Astrocyte of the spinal cord (primary cell): ENCODE measurements at regions not wholly inside any gene's neighbourhood (a gene's known extent, or its start where the extent isn't known, plus 50 kb on each side); places are given as distances from the start of the nearest gene placed in this dataset.
"Not testable (repeated sequence)": the region's sequence is repeated elsewhere in the genome, so short reads cannot be mapped to it uniquely, and the experiment has no call there.

Source experiments
- DNase-seq: peaks from one replicate; pipeline ENCODE4 v3.0.0; 2011; ENCODE audit warnings: low read depth, low spot score
- H3K4me3 ChIP-seq: 2 replicates; pipeline ENCODE4 v1.5.1; 2011; ENCODE audit warnings: low read depth, mild to moderate bottlenecking, low read length, moderate library complexity
- in situ Hi-C: cut with HindIII; loops from 2 replicates; pipeline ENCODE4 v1.10.0; 2017; ENCODE audit warnings: low sequenced_read_pairs
- TF ChIP-seq, protein P1 (sequence below): IDR thresholded peaks from 2 replicates; pipeline ENCODE4 v1.5.1; 2012; ENCODE audit warnings: low read depth, mild to moderate bottlenecking, low read length, inconsistent platforms

DNA sequence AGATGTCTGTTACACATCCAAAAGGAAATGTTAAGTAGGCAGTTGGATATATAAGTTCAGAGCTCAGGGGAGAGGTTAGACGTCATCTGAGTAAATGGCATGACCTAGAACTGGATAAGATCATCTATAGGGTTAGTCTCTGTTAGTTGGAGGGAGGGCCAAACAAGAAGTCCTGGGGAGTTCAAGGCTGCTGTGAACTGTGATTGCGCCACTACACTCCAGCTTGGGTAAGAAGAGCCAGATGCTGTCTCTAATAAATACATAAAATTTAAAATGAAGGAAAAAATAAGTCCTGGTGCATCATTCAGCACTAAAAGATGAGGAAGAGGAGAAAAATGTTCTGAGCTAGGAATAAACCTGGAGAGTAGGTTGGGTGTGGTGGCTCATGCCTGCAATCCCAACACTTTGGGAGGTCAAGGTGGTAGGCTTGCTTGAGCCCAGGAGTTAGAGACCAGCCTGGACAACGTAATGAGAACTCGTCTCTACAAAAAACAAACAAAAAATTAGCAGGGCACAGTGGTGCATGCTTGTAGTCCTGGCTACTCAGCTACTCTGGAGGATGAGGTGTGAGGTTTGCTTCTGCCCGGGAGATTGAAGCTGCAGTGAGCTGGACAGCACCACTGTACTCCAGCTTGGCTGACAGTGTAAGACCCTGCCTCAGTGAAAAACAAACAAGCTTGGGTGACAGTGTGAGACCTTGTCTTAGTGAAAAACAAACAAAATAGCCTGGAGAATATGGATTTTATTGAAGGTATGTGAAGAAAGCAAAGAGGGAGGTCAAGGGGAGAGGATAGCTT, 123.6 kb downstream of the ACTBL2 start:
- DNase-seq: no peak
- in situ Hi-C loops: no loop called here
- TF ChIP-seq, protein P1, sequence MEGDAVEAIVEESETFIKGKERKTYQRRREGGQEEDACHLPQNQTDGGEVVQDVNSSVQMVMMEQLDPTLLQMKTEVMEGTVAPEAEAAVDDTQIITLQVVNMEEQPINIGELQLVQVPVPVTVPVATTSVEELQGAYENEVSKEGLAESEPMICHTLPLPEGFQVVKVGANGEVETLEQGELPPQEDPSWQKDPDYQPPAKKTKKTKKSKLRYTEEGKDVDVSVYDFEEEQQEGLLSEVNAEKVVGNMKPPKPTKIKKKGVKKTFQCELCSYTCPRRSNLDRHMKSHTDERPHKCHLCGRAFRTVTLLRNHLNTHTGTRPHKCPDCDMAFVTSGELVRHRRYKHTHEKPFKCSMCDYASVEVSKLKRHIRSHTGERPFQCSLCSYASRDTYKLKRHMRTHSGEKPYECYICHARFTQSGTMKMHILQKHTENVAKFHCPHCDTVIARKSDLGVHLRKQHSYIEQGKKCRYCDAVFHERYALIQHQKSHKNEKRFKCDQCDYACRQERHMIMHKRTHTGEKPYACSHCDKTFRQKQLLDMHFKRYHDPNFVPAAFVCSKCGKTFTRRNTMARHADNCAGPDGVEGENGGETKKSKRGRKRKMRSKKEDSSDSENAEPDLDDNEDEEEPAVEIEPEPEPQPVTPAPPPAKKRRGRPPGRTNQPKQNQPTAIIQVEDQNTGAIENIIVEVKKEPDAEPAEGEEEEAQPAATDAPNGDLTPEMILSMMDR: no peak
- H3K4me3 ChIP-seq: no peak overlapping the region

DNA sequence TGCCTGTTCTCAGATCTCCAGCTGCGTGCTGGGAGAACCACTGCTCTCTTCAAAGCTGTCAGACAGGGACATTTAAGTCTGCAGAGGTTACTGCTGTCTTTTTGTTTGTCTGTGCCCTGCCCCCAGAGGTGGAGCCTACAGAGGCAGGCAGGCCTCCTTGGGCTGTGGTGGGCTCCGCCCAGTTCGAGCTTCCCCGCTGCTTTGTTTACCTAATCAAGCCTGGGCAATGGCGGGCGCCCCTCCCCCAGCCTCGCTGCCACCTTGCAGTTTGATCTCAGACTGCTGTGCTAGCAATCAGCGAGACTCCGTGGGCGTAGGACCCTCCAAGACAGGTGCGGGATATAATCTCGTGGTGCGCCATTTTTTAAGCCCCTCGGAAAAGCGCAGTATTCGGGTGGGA, 125.8 kb downstream of the ACTBL2 start:
- in situ Hi-C loops, H3K4me3 ChIP-seq, DNase-seq: not testable (repeated sequence)

DNA sequence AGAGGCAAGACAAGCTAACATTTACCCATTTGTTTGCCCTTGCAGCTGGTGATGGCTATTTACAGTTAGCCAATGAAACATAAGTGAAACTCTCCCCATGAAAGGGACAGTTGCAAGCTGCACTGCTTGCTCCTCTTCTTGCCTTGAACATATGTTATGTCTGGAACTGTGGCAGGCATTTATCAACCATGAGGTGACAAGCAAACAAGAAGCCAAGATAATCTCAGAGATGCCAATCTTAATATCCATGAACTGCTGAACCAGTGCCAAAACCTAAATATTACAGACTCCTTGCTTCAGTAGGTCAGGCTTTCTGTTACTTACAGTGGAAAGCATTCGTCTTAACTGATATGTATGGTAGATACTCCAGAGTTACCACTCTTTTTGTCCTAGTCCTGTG, 133.4 kb downstream of the ACTBL2 start:
- TF ChIP-seq, protein P1: no peak
- no peak overlapping the region for H3K4me3 ChIP-seq
- in situ Hi-C loops: no loop called here

DNA sequence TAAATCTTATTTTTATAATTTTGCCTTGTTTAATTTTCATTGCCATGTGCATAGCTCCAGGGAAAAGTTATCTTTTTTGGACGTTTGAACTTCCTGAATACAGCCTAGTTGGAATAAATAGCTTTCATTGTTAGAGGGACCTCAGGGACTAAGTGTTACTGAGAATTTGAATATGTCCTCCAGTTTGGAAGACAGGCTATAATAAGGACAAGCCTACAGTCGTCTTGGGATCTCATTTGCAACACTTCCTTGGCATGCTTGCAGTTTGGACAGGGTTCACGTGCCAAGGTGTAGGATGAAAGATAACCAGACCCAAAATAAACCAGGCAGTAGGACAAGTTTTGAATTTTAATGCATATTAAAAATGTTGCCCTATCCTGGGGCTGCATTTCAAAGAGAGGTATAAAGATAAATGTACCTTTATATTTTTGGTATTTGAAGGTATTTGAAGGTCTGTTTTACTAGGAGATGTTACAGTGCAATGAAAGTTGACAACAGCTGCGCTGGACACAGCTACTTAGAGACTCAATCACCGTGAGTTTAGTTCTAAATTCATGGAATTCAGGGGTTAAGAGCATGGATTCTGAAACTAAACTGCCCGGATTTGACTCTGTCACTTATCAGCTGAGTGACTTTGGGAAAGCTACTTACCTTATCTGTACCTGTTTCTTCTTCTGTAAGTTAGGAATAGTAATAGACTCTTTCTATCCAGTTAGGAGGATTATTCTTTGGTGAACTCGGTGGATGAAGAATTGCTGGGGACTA, 134.1 kb downstream of the ACTBL2 start:
- no peak for DNase-seq
- TF ChIP-seq, protein P1: no peak
- in situ Hi-C loops: no loop called here
- no peak overlapping the region for H3K4me3 ChIP-seq

More for the DNA sequence above, 133.4 kb downstream of the ACTBL2 start:
- no peak for DNase-seq

DNA sequence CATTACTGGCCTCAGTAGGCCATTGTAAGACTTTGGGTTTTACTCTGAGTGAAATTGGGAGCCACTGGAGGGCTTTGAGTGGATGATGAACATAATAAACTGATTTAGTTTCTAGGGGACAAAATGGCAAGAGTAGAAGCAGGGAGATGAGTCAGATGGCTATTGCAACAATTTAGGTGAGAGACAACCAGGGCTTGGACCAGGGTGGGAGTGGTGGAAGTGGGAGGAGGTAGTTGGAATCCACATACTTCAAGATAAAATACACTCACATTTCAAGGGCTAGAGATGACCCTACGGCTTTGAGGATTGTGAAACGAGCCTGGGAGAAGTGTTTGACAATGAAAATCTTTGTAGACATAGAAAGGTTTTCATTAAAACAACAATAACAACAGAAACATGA, 136.3 kb downstream of the ACTBL2 start:
- TF ChIP-seq, protein P1: no peak
- no peak overlapping the region for H3K4me3 ChIP-seq
- DNase-seq: no peak
- in situ Hi-C loops: no loop called here

DNA sequence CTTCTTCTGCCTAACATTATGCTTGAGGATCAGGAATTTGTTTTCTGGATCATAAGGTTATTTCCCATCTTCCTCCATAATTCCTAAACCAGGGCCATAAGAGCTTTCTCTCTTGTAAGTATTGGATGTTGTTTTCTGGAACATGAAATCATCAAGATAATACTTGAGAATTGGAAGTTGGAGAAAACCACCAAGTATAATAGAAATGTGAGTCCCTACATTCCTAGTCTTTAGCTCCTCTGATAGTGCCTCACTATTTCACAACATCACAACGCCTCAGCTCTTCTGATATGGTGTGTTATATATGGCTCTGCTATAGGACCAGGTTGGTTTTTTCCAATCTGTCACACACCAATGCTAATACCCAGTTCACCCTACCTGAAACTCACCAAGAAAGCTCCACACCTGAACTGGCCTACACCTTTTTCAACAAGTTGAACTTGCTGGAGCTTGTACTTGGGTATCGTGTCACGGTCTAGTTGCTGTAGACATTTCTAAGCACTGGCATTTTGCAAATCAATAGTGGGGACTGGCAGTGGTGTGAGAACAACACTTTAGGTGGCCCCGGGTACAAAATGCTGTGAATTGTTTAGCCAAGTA, 141.1 kb downstream of the ACTBL2 start:
- TF ChIP-seq, protein P1: no peak
- H3K4me3 ChIP-seq: no peak overlapping the region
- in situ Hi-C loops: no loop called here
- DNase-seq: no peak

DNA sequence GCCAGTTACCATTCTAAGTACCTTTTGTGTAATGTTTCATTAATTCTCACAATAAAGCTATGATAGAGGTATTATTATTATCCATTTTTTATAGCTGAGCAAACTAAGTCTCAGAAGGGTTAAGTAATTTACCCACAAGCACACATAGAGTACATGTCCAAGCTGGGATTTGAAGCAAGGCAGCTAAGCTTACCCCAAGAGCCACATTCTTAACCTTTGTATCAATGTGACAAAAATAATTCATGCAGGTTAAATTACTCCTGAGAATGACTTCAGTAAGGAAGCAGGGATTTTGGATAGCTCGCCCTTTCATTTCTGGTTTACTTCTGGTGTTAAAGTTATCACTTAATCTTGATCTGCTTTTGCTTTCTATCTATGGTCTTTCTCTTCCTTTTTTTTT, 141.9 kb downstream of the ACTBL2 start:
- in situ Hi-C loops: no loop called here
- DNase-seq: no peak

More for the DNA sequence above, 141.9 kb downstream of the ACTBL2 start:
- TF ChIP-seq, protein P1: no peak
- H3K4me3 ChIP-seq: no peak overlapping the region
